ENCODE measurements at regions not wholly inside any gene's neighbourhood (a gene's known extent, or its start where the extent isn't known, plus 50 kb on each side); places are given as distances from the start of the nearest gene placed in this dataset.

DNA sequence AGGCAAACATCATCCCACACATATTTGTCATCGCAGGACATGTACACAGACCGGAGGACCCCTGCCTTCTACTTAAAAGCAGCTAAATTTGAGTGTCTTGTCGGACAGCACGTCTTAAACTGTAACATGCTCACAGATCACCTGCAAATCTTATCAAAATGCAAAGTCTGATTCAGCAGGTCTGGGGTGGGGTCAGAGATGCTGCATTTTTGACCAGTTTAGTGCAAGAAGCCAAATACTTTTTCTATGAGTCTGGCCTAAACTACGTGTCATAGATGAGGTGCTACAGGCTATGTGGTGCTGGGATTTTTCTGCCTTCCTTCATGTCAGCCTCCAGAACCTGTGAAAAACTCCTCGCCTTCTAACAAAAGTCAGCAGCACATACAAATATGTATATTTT is 178.8 kb upstream of the LHX5 start:
- peaks cover 5% of the 10 kb centered on the region for H3K9me3 Mint-ChIP-seq
- no peaks in the 10 kb centered on the region for H3K4me1 Mint-ChIP-seq
- H3K27me3 Mint-ChIP-seq, result peaks cover 23% of the 10 kb centered on the region
- no peak for ATAC-seq (ENCODE audit: low read depth)
- CTCF ChIA-PET, result no interaction called here
- no peaks in the 10 kb centered on the region for H3K36me3 Mint-ChIP-seq (ENCODE audit: low read depth)
- POLR2A ChIA-PET, result no interaction called here
- TF ChIP-seq, protein P1, sequence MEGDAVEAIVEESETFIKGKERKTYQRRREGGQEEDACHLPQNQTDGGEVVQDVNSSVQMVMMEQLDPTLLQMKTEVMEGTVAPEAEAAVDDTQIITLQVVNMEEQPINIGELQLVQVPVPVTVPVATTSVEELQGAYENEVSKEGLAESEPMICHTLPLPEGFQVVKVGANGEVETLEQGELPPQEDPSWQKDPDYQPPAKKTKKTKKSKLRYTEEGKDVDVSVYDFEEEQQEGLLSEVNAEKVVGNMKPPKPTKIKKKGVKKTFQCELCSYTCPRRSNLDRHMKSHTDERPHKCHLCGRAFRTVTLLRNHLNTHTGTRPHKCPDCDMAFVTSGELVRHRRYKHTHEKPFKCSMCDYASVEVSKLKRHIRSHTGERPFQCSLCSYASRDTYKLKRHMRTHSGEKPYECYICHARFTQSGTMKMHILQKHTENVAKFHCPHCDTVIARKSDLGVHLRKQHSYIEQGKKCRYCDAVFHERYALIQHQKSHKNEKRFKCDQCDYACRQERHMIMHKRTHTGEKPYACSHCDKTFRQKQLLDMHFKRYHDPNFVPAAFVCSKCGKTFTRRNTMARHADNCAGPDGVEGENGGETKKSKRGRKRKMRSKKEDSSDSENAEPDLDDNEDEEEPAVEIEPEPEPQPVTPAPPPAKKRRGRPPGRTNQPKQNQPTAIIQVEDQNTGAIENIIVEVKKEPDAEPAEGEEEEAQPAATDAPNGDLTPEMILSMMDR (IDR thresholded peaks at IDR 0.05), result no peak
- intact Hi-C loops (cut with micrococcal nuclease), result no loop called here
- no peak overlapping the region for H3K4me3 Mint-ChIP-seq
- H3K27ac Mint-ChIP-seq, result no peak overlapping the region
- DNase-seq, result no peak

DNA sequence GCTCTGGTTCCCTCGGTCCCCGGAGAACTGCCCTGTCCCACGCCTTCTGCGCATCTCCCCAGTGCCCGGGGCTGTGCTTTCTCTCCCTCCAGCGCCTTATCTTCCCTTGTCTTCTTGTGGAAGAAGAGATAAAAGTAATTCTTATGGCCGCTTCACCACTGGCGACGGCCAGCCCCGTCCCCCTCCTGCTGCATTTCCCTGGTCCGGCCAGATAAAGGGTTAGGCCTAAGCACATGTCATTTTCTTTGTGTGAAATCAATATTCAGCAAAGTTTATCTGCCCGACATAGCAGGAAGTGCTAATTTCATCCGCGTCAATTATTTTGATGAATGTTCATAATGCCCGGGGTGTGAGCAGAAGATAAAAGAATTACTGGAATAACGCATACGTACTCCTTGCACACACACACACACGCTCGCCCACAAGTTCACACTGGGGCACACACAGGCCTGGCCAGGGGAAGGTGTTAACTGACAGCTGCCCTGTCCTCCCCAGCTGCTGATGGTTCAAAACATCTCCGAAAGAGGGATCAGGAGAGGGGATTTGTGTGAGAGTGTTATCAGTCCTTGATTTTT is 177.7 kb upstream of the LHX5 start:
- DNase-seq (no peak), ATAC-seq (ENCODE audit: low read depth) (no peak)
- TF ChIP-seq, protein P1 (IDR thresholded peaks at IDR 0.05), result no peak
- no peaks in the 10 kb centered on the region for H3K4me1 Mint-ChIP-seq
- no peak overlapping the region for H3K27ac Mint-ChIP-seq
- H3K9me3 Mint-ChIP-seq, result peaks cover 5% of the 10 kb centered on the region
- no peaks in the 10 kb centered on the region for H3K36me3 Mint-ChIP-seq (ENCODE audit: low read depth)
- intact Hi-C loops (cut with micrococcal nuclease), result no loop called here
- H3K4me3 Mint-ChIP-seq, result no peak overlapping the region
- ChIA-PET CTCF (no interaction called here), POLR2A (no interaction called here)
- H3K27me3 Mint-ChIP-seq, result peaks cover 31% of the 10 kb centered on the region

DNA sequence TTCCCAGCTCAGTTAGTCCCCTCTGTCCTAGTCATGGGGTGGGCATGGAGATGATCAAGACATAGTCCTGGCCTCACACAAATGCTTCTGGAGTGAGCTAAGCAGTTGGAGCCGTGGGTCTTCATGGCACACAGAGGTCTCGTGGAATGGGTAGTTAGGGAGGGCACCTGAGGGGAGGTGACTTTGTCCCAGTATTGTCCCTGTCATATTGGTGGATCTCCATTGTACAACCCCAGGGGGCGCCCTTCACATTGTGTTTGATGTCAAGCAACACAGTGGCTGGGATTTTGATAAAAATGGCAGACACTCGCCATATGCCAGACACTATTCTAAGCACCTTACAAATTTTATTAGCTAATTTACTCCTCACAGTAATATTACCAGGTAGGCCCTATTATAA is 175.4 kb upstream of the LHX5 start:
- no peak for ATAC-seq (ENCODE audit: low read depth)
- ChIA-PET CTCF (no interaction called here), POLR2A (no interaction called here)

DNA sequence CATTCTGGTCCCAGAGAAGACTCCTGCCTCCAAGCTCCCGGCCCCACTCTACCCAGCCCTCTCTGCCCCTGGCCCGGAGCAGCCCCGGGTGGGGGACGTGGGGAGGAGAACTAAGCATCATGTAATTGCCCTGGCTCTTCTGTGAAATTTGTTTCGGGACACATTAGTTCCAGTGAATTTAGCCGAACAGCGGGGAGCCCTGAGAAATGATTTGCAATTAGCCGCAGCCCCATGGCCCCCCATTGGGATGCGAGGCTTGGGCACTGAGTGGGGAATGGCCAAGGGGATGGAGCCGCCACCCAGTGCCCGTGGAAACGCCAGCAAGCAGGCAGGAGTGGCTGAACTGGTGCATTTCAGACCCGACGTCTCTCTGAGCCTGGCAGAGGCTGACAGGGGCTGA is 173.9 kb upstream of the LHX5 start:
- H3K4me3 Mint-ChIP-seq, result no peak overlapping the region
- no peaks in the 10 kb centered on the region for H3K4me1 Mint-ChIP-seq
- H3K9me3 Mint-ChIP-seq, result no peaks in the 10 kb centered on the region
- H3K27ac Mint-ChIP-seq, result no peak overlapping the region
- intact Hi-C loops (cut with micrococcal nuclease), result no loop called here
- TF ChIP-seq, protein P1 (IDR thresholded peaks at IDR 0.05), result no peak
- no peaks in the 10 kb centered on the region for H3K36me3 Mint-ChIP-seq (ENCODE audit: low read depth)
- ATAC-seq (ENCODE audit: low read depth) (no peak), DNase-seq (no peak)
- ChIA-PET POLR2A (no interaction called here), CTCF (no interaction called here)
- peaks cover 40% of the 10 kb centered on the region for H3K27me3 Mint-ChIP-seq

More for the DNA sequence above, 175.4 kb upstream of the LHX5 start:
- TF ChIP-seq, protein P1 (IDR thresholded peaks at IDR 0.05), result no peak
- no peaks in the 10 kb centered on the region for H3K36me3 Mint-ChIP-seq (ENCODE audit: low read depth)
- DNase-seq, result no peak
- peaks cover 33% of the 10 kb centered on the region for H3K27me3 Mint-ChIP-seq
- no peak overlapping the region for H3K4me3 Mint-ChIP-seq
- no peak overlapping the region for H3K27ac Mint-ChIP-seq
- no peaks in the 10 kb centered on the region for H3K9me3 Mint-ChIP-seq
- H3K4me1 Mint-ChIP-seq, result no peaks in the 10 kb centered on the region
- intact Hi-C loops (cut with micrococcal nuclease), result no loop called here

DNA sequence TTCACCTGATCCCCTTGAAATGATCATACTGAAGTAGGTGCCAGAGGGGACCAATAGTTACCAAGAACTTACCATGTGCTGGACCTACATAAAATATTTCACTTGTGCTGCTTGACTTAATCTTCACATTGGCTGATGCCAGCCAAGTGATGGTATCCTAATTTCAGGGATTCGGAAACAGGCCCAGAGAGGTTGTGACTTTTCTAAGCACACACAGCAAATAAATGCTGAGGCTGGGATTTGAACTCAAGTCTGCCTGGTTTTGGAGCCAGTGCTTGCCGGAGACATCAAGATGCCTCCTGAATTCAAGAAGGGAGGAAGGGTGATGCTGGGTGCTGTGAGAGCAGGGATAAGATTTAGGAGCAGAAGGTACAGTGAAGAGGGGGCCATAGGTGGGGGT is 173.5 kb upstream of the LHX5 start:
- Mint-ChIP-seq H3K27me3 (peaks cover 40% of the 10 kb centered on the region), H3K4me1 (no peaks in the 10 kb centered on the region), H3K36me3 (ENCODE audit: low read depth) (no peaks in the 10 kb centered on the region), H3K4me3 (no peak overlapping the region), H3K9me3 (no peaks in the 10 kb centered on the region), H3K27ac (no peak overlapping the region)
- POLR2A ChIA-PET, result no interaction called here
- ATAC-seq (ENCODE audit: low read depth) (no peak), DNase-seq (no peak)
- intact Hi-C loops (cut with micrococcal nuclease), result no loop called here
- CTCF ChIA-PET, result no interaction called here
- TF ChIP-seq, protein P1 (IDR thresholded peaks at IDR 0.05), result no peak

Data from activated B cell treated with CpG ODN at 0.5 μM for 24 hours (primary cell).